HEK293T (cell line): ENCODE measurements at regions not wholly inside any gene's neighbourhood (a gene's known extent, or its start where the extent isn't known, plus 50 kb on each side); places are given as distances from the start of the nearest gene placed in this dataset.

Source experiments
- ARNT ChIP-seq: fragments of 450-650 bp; IDR thresholded peaks from 2 replicates; pipeline ENCODE4 v1.6.1; 2017; ENCODE audit warnings: mild to moderate bottlenecking
- BHLHE40 ChIP-seq: fragments of 450-650 bp; IDR thresholded peaks from 2 replicates; pipeline ENCODE4 v1.6.1; 2016; ENCODE audit warnings: mild to moderate bottlenecking, moderate library complexity, borderline replicate concordance
- CTBP1 ChIP-seq: fragments of 450-650 bp; IDR thresholded peaks from 2 replicates; pipeline ENCODE4 v1.6.1; 2016; ENCODE audit warnings: borderline replicate concordance
- ELF4 ChIP-seq: fragments of 450-650 bp; IDR thresholded peaks from 2 replicates; pipeline ENCODE4 v1.6.1; 2017; ENCODE audit warnings: antibody characterized with exemption
- FOXK2 ChIP-seq: fragments of 450-650 bp; IDR thresholded peaks from 2 replicates; pipeline ENCODE4 v1.6.1; 2016; ENCODE audit warnings: mild to moderate bottlenecking
- FOXM1 ChIP-seq: fragments of 450-650 bp; IDR thresholded peaks from 2 replicates; pipeline ENCODE4 v1.6.1; 2017; ENCODE audit warnings: mild to moderate bottlenecking, borderline replicate concordance
- HDGF ChIP-seq: fragments of 450-650 bp; IDR thresholded peaks from 2 replicates; pipeline ENCODE4 v1.6.1; 2017; ENCODE audit warnings: antibody characterized with exemption, borderline replicate concordance
- L3MBTL2 ChIP-seq: fragments of 450-650 bp; conservative IDR thresholded peaks from 2 replicates; pipeline ENCODE4 v1.6.1; 2016; ENCODE audit warnings: mild to moderate bottlenecking
- NFRKB ChIP-seq: fragments of 450-650 bp; IDR thresholded peaks from 2 replicates; pipeline ENCODE4 v1.6.1; 2016; ENCODE audit warnings: mild to moderate bottlenecking, moderate library complexity
- SP1 ChIP-seq: fragments of 450-650 bp; IDR thresholded peaks from 2 replicates; pipeline ENCODE4 v1.6.1; 2017
- SUZ12 ChIP-seq: fragments of 450-650 bp; IDR thresholded peaks from 2 replicates; pipeline ENCODE4 v1.6.1; 2016; ENCODE audit warnings: mild to moderate bottlenecking
- TARDBP ChIP-seq: fragments of 450-650 bp; IDR thresholded peaks from 2 replicates; pipeline ENCODE4 v1.6.1; 2016

GRCh38 chr3:62975566-62975965 lies 100.3 kb upstream of the CADPS start:
- TF ChIP-seq TARDBP (no peak), BHLHE40 (no peak), SP1 (no peak), FOXK2 (no peak), ARNT (no peak), NFRKB (no peak), CTBP1 (no peak), SUZ12 (no peak), FOXM1 (no peak), L3MBTL2 (no peak), ELF4 (no peak), HDGF (no peak)
